HL-60/S4 (cell line): ENCODE measurements at regions not wholly inside any gene's neighbourhood (a gene's known extent, or its start where the extent isn't known, plus 50 kb on each side); places are given as distances from the start of the nearest gene placed in this dataset.

ENCODE experiments used
- in situ Hi-C: fragments of 300-500 bp; cut with MboI; formaldehyde crosslinking; loops from 2 replicates; pipeline ENCODE4 v1.14.3; 2022; ENCODE audit warnings: low sequenced_read_pairs

GRCh38 chr6:164336455-164336854 lies 921.9 kb downstream of the QKI start:
- in situ Hi-C loops: no loop called here

GRCh38 chr6:164331026-164331425 lies 916.5 kb downstream of the QKI start:
- in situ Hi-C loops: no loop called here

DNA sequence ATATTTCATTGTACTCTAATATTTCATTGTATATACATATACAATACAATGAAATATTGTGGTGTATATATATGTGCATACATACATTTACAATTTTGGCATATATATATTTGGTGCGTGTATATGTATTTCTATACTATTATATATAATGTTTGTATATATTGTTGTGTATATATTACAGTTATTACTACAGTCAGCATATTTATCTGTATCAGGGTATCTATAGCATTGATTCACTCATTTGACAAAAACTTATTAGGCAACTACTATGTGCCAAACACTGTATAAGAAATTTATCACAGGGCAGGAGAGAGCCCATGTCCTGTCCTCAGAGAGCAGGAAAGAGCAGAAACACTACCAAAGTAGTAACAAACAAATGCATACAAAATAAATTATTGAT lies 910.6 kb downstream of the QKI start:
- in situ Hi-C loops: no loop called here

- in situ Hi-C loops: no loop called here
Observed at GRCh38 chr6:164322533-164322932, 908.0 kb downstream of the QKI start.

- in situ Hi-C loops: no loop called here
Observed at GRCh38 chr6:164321297-164321696, 906.8 kb downstream of the QKI start.

DNA sequence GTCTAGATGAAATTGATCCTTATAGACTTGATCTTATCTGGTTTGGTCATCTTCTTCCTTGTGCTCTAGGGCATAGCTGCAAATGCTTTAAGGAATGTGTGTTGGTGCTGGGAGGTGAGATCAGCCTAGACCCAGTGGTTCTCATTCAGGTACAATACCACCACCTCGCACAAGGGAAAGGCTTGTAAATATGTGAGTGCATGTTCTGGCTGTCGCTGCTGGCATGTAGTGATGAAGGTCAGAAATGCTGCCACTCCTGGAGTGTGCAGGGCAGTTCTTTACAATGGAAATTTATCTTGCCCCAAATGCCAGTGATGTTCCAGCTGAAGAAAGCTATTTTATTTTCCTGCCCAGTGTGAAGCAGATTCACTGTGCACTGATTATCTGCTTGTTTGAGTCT lies 900.9 kb downstream of the QKI start:
- in situ Hi-C loops: no loop called here

- in situ Hi-C loops: no loop called here
Observed at GRCh38 chr6:164308339-164308738, 893.8 kb downstream of the QKI start.

DNA sequence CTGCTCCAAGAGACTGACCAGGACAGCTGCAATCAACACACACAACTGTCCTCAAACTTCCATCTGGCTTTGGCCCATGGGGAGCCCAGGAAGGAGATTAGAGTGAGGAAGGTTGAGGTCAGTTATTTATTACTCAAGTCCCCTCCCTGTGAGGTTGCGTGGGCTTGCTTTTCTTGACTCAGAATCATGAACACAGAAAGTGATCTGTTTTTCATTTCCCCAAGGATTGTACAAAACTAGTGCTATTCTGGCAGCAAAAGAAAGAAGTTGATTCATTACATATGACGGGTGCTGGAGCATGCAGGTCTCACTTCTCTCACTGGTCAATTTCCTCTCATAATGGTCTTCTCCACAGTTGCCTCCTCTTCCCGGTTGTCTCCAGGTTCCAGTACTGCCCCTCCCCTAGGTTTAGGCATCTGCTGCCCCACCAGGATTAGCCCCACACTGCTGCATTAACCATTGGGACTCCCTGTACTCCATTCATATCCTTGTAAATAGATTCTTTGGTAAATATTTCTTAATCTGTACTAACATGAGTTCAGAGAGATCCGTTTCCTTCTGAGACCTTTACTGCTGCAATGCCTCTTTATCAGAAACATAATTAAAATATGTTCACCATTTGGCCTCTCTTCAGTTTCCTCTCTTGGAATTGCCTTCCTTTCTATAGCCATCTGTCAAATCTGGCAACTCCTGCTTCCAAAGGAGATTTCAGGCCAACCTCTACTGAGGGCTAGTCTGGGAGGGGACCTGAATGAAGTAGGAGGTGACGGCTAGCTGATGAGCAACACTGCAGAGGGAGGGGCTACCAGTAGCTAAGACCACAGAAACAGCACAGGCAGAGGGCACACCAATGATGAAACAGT lies 888.8 kb downstream of the QKI start:
- in situ Hi-C loops: no loop called here

DNA sequence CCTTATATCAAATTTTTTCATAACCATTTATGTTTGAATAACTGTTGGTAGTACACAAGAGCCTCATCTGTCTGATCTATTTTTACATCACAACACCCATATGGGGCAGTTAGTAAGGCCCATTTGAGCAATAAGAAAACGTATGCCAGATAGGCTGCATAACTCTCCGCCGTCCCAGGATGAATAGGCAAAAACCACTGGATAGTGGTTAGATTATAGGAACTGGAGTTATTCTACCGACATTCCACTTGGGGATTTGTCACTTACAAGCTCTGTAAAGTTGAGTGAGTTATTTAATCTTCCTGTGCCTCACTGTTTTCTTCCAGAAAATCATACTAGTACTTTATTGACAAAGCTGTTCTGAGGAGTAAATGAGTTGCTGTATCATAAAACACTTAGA lies 881.9 kb downstream of the QKI start:
- in situ Hi-C loops: no loop called here

DNA sequence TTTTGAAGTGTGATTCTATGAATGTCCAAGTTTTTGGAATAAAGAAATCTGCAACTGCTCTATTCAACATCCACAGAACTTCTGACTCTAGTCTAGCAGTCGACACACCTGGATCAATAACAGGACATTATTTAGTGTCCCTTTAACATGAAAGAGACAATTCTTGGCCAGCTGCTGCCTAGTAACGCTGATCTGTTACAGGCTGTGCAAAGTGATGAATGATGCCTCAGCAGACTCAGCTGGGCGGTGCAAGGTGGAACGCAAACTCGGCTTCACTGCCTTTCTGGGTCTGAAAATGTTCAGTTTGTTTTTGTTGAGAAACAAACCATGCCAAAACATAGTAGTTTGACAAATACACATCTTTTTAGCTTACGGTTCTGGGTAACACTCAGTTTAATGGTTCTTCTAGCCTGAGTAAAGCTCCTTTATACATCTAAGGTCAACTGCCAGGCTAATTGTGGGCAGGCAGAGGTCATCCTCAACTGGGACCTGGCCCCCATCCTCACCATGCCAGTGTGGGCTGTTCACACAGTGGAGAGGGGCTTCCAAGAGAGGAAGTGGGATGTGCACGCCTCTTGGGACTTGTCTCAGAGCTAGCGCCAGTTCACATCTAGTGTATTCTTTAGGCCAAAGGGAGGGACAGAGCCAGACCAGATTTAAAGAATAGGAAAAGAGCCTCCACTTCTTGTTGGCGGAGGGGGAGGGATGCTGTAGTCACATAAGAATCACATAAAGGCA lies 879.7 kb downstream of the QKI start:
- in situ Hi-C loops: no loop called here

DNA sequence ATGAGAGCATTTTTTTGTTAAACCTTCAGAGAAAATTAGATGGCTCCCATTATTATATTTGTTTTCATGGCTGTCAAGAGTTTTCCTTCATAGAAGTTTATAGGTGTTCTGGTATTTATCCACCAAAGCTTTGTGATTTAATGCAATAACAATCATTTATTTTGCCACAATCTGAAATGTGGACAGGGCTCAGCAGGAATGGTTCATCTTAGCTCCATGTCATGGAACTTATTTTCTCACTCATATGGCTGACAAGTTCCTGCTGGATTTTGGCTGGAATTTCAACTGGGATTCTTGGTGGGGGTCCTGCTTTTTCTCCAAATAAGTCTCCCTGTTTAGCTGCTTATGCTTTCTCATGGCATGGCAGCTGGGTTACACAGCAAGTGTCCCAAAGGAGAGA lies 876.7 kb downstream of the QKI start:
- in situ Hi-C loops: no loop called here

GRCh38 chr6:164290101-164290500 lies 875.6 kb downstream of the QKI start:
- in situ Hi-C loops: no loop called here

DNA sequence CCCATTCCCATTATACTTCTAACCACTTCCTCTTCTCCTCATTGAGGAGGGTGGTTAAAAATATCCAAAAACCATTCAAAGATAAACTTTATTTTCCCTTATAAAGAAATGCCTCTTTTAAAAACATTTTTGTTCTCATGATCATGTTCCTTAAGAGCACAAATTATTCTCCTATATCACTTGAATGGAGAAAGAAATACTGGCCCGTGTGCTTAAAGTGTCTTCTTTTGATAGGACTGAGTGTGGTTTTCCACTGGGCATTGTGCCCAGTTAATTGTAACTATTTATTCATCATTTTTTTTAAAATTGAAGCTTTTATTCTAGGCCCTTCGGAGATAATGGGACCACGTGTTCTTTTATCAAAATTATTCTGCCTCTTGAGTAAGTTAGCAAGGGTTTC lies 871.5 kb downstream of the QKI start:
- in situ Hi-C loops: no loop called here

DNA sequence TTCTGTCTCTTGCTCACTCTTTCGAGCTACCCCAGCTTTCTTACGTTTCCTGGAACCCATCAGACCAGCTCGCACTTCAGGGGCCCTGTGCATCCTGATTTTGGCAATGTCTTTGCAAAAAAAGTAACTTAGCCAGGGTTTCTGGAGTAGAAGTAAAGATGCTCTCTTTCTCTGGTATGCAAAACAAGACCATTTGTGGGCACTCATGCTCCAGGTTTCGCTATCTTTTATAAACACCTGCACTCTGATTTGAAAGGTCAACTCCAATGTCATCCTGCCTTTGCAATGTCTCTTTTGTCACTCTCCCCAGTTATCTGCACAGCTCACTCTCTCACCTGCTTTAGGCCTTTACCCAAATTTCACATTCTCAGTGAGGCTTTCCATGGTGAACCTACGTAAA lies 869.1 kb downstream of the QKI start:
- in situ Hi-C loops: no loop called here

- in situ Hi-C loops: no loop called here
Observed at GRCh38 chr6:164276211-164276610, 861.7 kb downstream of the QKI start.

GRCh38 chr6:164275773-164276172 lies 861.3 kb downstream of the QKI start:
- in situ Hi-C loops: no loop called here

- in situ Hi-C loops: no loop called here
Observed at GRCh38 chr6:164274493-164274892, 860.0 kb downstream of the QKI start.

DNA sequence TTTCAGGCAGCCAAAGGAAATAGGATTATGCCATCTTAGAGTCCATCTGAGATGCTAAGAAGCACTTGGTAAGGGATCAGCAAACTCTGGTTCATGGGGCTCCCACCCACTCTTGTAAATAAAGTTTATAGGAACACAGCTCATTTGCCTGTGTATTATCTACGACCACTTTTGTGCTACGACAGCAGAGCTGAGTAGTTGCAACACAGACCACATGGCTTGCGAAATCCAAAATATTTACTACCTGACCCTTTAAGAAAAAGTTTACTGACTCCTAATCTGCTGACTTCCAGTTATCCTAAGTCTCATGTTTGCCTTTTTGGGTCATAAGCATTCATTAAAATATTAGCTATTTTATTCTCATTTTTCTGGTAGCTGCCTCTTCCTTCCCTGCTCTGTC lies 859.0 kb downstream of the QKI start:
- in situ Hi-C loops: no loop called here

GRCh38 chr6:164266851-164267250 lies 852.3 kb downstream of the QKI start:
- in situ Hi-C loops: no loop called here

- in situ Hi-C loops: no loop called here
Observed at GRCh38 chr6:164262348-164262747, 847.8 kb downstream of the QKI start.

DNA sequence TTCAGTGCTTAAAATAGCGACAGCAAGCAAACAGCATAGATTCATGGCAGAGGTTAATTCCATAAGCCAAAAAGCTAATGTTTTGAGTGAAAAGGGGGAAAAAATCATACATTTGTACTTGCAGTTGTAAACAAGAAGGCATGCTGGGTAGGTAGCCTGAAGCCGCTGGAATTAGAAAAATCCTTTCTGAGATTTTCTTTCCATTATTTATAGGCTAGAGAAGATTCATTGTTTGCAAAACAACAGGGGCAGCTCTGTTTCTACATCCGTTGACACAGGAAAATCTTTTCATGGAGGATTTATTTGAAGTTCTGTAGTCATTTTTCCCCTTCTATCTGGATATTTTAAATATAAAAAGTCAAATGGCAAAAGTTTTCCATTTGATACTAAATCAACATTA lies 843.9 kb downstream of the QKI start:
- in situ Hi-C loops: no loop called here

- in situ Hi-C loops: no loop called here
Observed at GRCh38 chr6:164252948-164253347, 838.4 kb downstream of the QKI start.
